OCI-LY7 (cell line): ENCODE measurements at regions not wholly inside any gene's neighbourhood (a gene's known extent, or its start where the extent isn't known, plus 50 kb on each side); places are given as distances from the start of the nearest gene placed in this dataset.

Experiments used
- CTCF ChIP-seq: fragments of 200-600 bp; sonication (generic); conservative IDR thresholded peaks from 2 replicates; pipeline ENCODE4 v1.5.1; 2014; ENCODE audit warnings: mild to moderate bottlenecking, antibody characterized with exemption, low read length, moderate library complexity, mixed read lengths
- EZH2phosphoT487 ChIP-seq: fragments of 200-600 bp; sonication (generic); IDR thresholded peaks from 2 replicates; pipeline ENCODE4 v1.6.1; 2018; ENCODE audit warnings: low read depth, borderline replicate concordance, mild to moderate bottlenecking, mixed run types, antibody characterized with exemption, low read length, moderate library complexity, mixed read lengths

- TF ChIP-seq CTCF, result no peak
- no peak for TF ChIP-seq EZH2phosphoT487
These were observed 208.7 kb downstream of the CHIC2 start for GRCh38 chr4:53855581-53856250.
